K562 (cell line): ENCODE measurements at regions not wholly inside any gene's neighbourhood (a gene's known extent, or its start where the extent isn't known, plus 50 kb on each side); places are given as distances from the start of the nearest gene placed in this dataset.

Source experiments
- ATAC-seq: fragments of 200-7000 bp; cut with Tn5 transposase; 3 replicates; pipeline ENCODE4 v1.9.1; 2020; ENCODE audit warnings: moderate library complexity
- BruUV-seq: library from RNA; stranded (reverse); fragments of 400-500 nt; replicated peaks from 2 replicates; lab custom pipeline; 2021; lab: Mats Ljungman, UMichigan
- CTCF ChIA-PET: fragments of 300-600 bp; formaldehyde crosslinking; extraction: SDS; loops from one replicate; lab custom pipeline; 2021; ENCODE audit warnings: low intra/inter-chr PET ratio; lab: Yijun Ruan, JAX
- POLR2A ChIA-PET: fragments of 300-600, 350-650 bp; sonication (Branson Sonifier 250); formaldehyde crosslinking; extraction: SDS; loops from one replicate; lab custom pipeline; 2021; ENCODE audit warnings: antibody characterized with exemption, inconsistent platforms; lab: Yijun Ruan, JAX
- DNase-seq, 4 experiments: peaks; one replicate each; pipeline versions ENCODE4 v3.0.0 to v3.0.0-alpha.2; 2011 to 2018; ENCODE audit warnings: low spot score in 3 of 4, mixed read lengths in 3 of 4; ENCODE audit errors: extremely low read depth in 1 of 4
- FAIRE-seq: peaks from 2 replicates; lab custom pipeline; 2011; peaks lifted over from hg19 to GRCh38; lab: Jason Lieb, UNC
- H2AFZ ChIP-seq: 2 replicates; pipeline ENCODE4 v1.6.0; 2011; ENCODE audit warnings: low read depth, low read length, control low read depth, inconsistent platforms
- H3K27ac ChIP-seq: fragments of 200-600 bp; 3 replicates; pipeline ENCODE4 v1.8.0; 2011; ENCODE audit warnings: low read depth, mild to moderate bottlenecking, control low read depth, inconsistent platforms, low read length, moderate library complexity, mixed read lengths; ENCODE audit errors: extremely low read depth
- H3K27me3 ChIP-seq, 2 experiments: fragments of 300-600 bp in 1 of 2; 2 replicates in 1 of 2; 3 replicates in 1 of 2; pipeline versions ENCODE4 v1.6.0 to v1.8.0; 2011; ENCODE audit warnings: inconsistent platforms in 2 of 2, low read length in 2 of 2, mild to moderate bottlenecking in 1 of 2, mixed read lengths in 1 of 2, moderate library complexity in 1 of 2; ENCODE audit not compliant: control insufficient read depth in 2 of 2, insufficient read depth in 2 of 2
- H3K36me3 ChIP-seq: fragments of 300-600 bp; 3 replicates; pipeline ENCODE4 v1.8.0; 2011; ENCODE audit warnings: mild to moderate bottlenecking, low read length, inconsistent platforms; ENCODE audit not compliant: control insufficient read depth, insufficient read depth
- H3K4me1 ChIP-seq, 2 experiments: fragments of 200-600 bp in 1 of 2; replicated peaks in 1 of 2; 2 replicates in 1 of 2; 3 replicates in 1 of 2; pipeline versions ENCODE4 v1.5.1 to v1.8.0; 2011; ENCODE audit warnings: inconsistent platforms in 2 of 2, low read length in 2 of 2, mild to moderate bottlenecking in 1 of 2, mixed read lengths in 1 of 2, moderate library complexity in 1 of 2; ENCODE audit not compliant: control insufficient read depth in 2 of 2, insufficient read depth in 2 of 2
- H3K4me2 ChIP-seq: 2 replicates; pipeline ENCODE4 v1.6.1; 2011; ENCODE audit warnings: low read length, control low read depth, inconsistent platforms, mixed read lengths; ENCODE audit not compliant: insufficient read depth
- H3K4me3 ChIP-seq: fragments of 200-600 bp; sonication (generic), shearing (Covaris generic); 2 replicates; pipeline ENCODE4 v1.5.1; 2016; ENCODE audit warnings: control low read depth, inconsistent platforms
- H3K79me2 ChIP-seq: fragments of 200-600 bp; 3 replicates; pipeline ENCODE4 v1.8.0; 2011; ENCODE audit warnings: low read length, inconsistent platforms; ENCODE audit not compliant: control insufficient read depth, insufficient read depth
- H3K9ac ChIP-seq, 2 experiments: 2 replicates each; pipeline versions ENCODE4 v1.6.0 to v1.6.1; 2011; ENCODE audit warnings: low read depth in 2 of 2, low read length in 2 of 2, control low read depth in 1 of 2, inconsistent platforms in 1 of 2, mild to moderate bottlenecking in 1 of 2, mixed read lengths in 1 of 2; ENCODE audit not compliant: insufficient read depth in 1 of 2
- H3K9me1 ChIP-seq: one replicate; pipeline ENCODE4 v1.6.0; 2011; ENCODE audit warnings: inconsistent platforms, mild to moderate bottlenecking, low read length, moderate library complexity; ENCODE audit not compliant: control insufficient read depth, insufficient read depth
- H3K9me3 ChIP-seq: replicated peaks from 2 replicates; pipeline ENCODE4 v1.5.1; 2011; ENCODE audit warnings: low read depth, low read length, inconsistent platforms; ENCODE audit not compliant: control insufficient read depth, insufficient read depth
- H4K20me1 ChIP-seq: replicated peaks from 2 replicates; pipeline ENCODE4 v1.6.1; 2011; ENCODE audit warnings: low read length, inconsistent platforms, mixed read lengths; ENCODE audit not compliant: control insufficient read depth, insufficient read depth
- KDM2B ChIP-seq: fragments of 250-450 bp; sonication (Bioruptor Pico); IDR thresholded peaks from 2 replicates; pipeline ENCODE4 v1.8.0; 2021; ENCODE audit warnings: mild to moderate bottlenecking, moderate library complexity
- KLF13 ChIP-seq: fragments of 450-650 bp; IDR thresholded peaks from 2 replicates; pipeline ENCODE4 v1.6.1; 2016; ENCODE audit warnings: missing genetic modification characterization, low read depth, mild to moderate bottlenecking, missing compliant biosample characterization, moderate library complexity, borderline replicate concordance
- XRCC3 ChIP-seq: fragments of 450-650 bp; IDR thresholded peaks from 2 replicates; pipeline ENCODE4 v1.6.1; 2017; ENCODE audit warnings: mild to moderate bottlenecking, moderate library complexity
- ZNF263 ChIP-seq: sonication (generic); formaldehyde crosslinking; IDR thresholded peaks from 2 replicates; pipeline ENCODE4 v1.8.0; 2022; ENCODE audit warnings: mild to moderate bottlenecking, missing genetic modification reagents, borderline replicate concordance
- ZNF668 ChIP-seq: fragments of 250-450 bp; sonication (Bioruptor Pico); IDR thresholded peaks from 2 replicates; pipeline ENCODE4 v1.8.0; 2022; ENCODE audit warnings: mild to moderate bottlenecking, inconsistent platforms
- WGBS: fragments of 100-300 bp; shearing (Covaris generic); methylation state at CpG from one replicate; pipeline ENCODE4 v1.1.6; 2016; ENCODE audit warnings: low coverage, mixed read lengths; ENCODE audit not compliant: insufficient coverage; ENCODE audit errors: missing lambda C conversion rate; 5-methylcytosine and 5-hydroxymethylcytosine counted together
- in situ Hi-C: fragments of 300-500 bp; cut with MboI; formaldehyde crosslinking; loops from 4 replicates; pipeline ENCODE4 v1.15.0; 2018; ENCODE audit warnings: inconsistent platforms, mixed read lengths
- intact Hi-C: fragments of 100-400 bp; cut with micrococcal nuclease; formaldehyde crosslinking; loops from 2 replicates; pipeline ENCODE4 v1.14.2; 2022
- TF ChIP-seq, protein P1 (sequence below): fragments of 150-350 bp; IDR thresholded peaks from 2 replicates; pipeline ENCODE4 v1.6.1; 2014; ENCODE audit warnings: low read depth, mild to moderate bottlenecking, low read length, borderline replicate concordance
- TF ChIP-seq, protein P2 (sequence below): sonication (generic); formaldehyde crosslinking; IDR thresholded peaks from 2 replicates; pipeline ENCODE4 v1.8.0; 2022; ENCODE audit warnings: missing genetic modification reagents, mild to moderate bottlenecking, borderline replicate concordance
- TF ChIP-seq, protein P3 (sequence below): fragments of 450-650 bp; formaldehyde crosslinking; IDR thresholded peaks from 2 replicates; pipeline ENCODE4 v1.4.0; 2020; ENCODE audit warnings: mild to moderate bottlenecking, mixed read lengths

DNA sequence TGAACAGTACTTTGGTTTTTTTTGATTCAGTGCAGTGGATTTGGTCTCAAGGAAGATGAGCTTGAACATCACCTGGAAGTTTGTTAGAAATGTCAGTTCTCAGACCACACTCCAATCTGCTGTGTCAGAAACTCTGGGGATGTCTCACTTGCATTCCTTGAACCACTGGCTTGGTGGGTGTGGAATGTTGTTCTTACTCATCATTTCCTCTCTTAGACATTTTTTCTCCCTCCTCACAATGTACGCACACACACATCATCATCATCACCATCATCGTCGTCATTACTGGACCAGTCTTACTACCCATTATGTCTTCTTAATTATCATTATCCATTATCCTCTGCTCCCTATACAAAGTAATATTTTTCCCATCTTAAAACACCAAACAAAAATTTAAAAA, 91.9 kb upstream of the KCNK2 start:
- no peak for TF ChIP-seq KDM2B
- no peak for TF ChIP-seq ZNF668 (CRISPR knock-in tag)
- TF ChIP-seq ZNF263 (CRISPR knock-in tag), result no peak
- TF ChIP-seq, protein P1, sequence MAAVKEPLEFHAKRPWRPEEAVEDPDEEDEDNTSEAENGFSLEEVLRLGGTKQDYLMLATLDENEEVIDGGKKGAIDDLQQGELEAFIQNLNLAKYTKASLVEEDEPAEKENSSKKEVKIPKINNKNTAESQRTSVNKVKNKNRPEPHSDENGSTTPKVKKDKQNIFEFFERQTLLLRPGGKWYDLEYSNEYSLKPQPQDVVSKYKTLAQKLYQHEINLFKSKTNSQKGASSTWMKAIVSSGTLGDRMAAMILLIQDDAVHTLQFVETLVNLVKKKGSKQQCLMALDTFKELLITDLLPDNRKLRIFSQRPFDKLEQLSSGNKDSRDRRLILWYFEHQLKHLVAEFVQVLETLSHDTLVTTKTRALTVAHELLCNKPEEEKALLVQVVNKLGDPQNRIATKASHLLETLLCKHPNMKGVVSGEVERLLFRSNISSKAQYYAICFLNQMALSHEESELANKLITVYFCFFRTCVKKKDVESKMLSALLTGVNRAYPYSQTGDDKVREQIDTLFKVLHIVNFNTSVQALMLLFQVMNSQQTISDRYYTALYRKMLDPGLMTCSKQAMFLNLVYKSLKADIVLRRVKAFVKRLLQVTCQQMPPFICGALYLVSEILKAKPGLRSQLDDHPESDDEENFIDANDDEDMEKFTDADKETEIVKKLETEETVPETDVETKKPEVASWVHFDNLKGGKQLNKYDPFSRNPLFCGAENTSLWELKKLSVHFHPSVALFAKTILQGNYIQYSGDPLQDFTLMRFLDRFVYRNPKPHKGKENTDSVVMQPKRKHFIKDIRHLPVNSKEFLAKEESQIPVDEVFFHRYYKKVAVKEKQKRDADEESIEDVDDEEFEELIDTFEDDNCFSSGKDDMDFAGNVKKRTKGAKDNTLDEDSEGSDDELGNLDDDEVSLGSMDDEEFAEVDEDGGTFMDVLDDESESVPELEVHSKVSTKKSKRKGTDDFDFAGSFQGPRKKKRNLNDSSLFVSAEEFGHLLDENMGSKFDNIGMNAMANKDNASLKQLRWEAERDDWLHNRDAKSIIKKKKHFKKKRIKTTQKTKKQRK, result no peak
- TF ChIP-seq KLF13 (tag), result no peak
- TF ChIP-seq, protein P2, sequence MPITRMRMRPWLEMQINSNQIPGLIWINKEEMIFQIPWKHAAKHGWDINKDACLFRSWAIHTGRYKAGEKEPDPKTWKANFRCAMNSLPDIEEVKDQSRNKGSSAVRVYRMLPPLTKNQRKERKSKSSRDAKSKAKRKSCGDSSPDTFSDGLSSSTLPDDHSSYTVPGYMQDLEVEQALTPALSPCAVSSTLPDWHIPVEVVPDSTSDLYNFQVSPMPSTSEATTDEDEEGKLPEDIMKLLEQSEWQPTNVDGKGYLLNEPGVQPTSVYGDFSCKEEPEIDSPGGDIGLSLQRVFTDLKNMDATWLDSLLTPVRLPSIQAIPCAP, result no peak
- TF ChIP-seq, protein P3, sequence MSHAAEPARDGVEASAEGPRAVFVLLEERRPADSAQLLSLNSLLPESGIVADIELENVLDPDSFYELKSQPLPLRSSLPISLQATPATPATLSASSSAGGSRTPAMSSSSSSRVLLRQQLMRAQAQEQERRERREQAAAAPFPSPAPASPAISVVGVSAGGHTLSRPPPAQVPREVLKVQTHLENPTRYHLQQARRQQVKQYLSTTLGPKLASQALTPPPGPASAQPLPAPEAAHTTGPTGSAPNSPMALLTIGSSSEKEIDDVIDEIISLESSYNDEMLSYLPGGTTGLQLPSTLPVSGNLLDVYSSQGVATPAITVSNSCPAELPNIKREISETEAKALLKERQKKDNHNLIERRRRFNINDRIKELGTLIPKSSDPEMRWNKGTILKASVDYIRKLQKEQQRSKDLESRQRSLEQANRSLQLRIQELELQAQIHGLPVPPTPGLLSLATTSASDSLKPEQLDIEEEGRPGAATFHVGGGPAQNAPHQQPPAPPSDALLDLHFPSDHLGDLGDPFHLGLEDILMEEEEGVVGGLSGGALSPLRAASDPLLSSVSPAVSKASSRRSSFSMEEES, result no peak
- no peak for TF ChIP-seq XRCC3
- no peak overlapping the region for H3K9ac ChIP-seq
- no peaks in the 10 kb centered on the region for H3K79me2 ChIP-seq
- WGBS, result 4% methylated on average over 3 of the region's 3 CpGs
- intact Hi-C loops, result no loop called here
- ATAC-seq (no peak), DNase-seq (no peak), FAIRE-seq (no peak)
- no peaks in the 10 kb centered on the region for H3K9me3 ChIP-seq
- POLR2A ChIA-PET, result interaction anchor here (0.7 kb wide), 1 partner anchor 145 kb away, joined by 3 read pairs; no protein-coding TSS in a partner anchor
- H4K20me1 ChIP-seq, result no peaks in the 10 kb centered on the region
- H3K27me3 ChIP-seq, result no peaks in the 10 kb centered on the region
- H3K4me1 ChIP-seq, result no peaks in the 10 kb centered on the region
- no peaks in the 10 kb centered on the region for H3K9me1 ChIP-seq
- H3K4me2 ChIP-seq, result no peak overlapping the region
- H3K4me3 ChIP-seq, result no peak overlapping the region
- no peaks in the 10 kb centered on the region for H3K36me3 ChIP-seq
- H2AFZ ChIP-seq, result no peak overlapping the region
- H3K27ac ChIP-seq, result no peak overlapping the region
- BruUV-seq, result no TSS peak
- CTCF ChIA-PET, result no interaction called here
- in situ Hi-C loops, result no loop called here
